ENCODE measurements at regions not wholly inside any gene's neighbourhood (a gene's known extent, or its start where the extent isn't known, plus 50 kb on each side); places are given as distances from the start of the nearest gene placed in this dataset.

DNA sequence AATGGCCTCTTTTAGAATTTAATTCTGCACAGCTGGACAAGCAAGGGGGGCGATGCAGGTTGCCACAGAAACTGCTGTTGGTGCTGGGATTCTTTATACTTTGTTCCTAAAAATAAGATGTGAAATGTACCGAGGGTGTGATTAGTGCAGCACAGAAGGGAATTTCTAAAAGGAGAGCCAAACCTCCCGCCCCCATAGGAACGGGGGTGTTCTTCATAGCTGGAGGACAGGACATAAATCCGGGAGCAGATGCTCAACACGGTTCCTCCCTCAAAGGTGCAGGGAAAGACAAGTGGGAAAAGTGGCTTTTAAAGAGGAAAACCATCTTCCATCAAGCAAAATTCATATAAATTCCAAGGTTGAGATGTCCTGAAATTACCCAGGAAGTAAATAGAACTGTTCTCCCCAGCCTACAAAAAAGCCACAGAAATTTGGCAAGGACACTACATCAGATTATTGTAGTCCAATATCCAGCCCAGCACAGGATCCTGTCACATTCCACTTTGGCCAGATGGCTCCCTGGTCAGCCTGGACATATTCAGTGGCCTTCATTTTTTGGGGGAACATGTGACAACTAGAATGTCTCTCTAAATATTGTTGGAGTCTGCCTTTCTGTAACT, 51.4 kb upstream of the TMX1 start:
- no peak for DNase-seq (ENCODE audit: low read depth)
- H3K4me3 ChIP-seq (ENCODE audit: low read depth, low read length): no peak overlapping the region
- TF ChIP-seq MYC (IDR thresholded peaks at IDR 0.05; ENCODE audit: low read depth, low read length) (no peak), POLR2A (IDR thresholded peaks at IDR 0.05; ENCODE audit: extremely low read depth, insufficient read length) (no peak)
- TF ChIP-seq, protein P1, sequence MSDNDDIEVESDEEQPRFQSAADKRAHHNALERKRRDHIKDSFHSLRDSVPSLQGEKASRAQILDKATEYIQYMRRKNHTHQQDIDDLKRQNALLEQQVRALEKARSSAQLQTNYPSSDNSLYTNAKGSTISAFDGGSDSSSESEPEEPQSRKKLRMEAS (IDR thresholded peaks at IDR 0.05; ENCODE audit: low read depth, low read length): no peak
- TF ChIP-seq, protein P2, sequence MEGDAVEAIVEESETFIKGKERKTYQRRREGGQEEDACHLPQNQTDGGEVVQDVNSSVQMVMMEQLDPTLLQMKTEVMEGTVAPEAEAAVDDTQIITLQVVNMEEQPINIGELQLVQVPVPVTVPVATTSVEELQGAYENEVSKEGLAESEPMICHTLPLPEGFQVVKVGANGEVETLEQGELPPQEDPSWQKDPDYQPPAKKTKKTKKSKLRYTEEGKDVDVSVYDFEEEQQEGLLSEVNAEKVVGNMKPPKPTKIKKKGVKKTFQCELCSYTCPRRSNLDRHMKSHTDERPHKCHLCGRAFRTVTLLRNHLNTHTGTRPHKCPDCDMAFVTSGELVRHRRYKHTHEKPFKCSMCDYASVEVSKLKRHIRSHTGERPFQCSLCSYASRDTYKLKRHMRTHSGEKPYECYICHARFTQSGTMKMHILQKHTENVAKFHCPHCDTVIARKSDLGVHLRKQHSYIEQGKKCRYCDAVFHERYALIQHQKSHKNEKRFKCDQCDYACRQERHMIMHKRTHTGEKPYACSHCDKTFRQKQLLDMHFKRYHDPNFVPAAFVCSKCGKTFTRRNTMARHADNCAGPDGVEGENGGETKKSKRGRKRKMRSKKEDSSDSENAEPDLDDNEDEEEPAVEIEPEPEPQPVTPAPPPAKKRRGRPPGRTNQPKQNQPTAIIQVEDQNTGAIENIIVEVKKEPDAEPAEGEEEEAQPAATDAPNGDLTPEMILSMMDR (IDR thresholded peaks at IDR 0.05; ENCODE audit: low read depth, low read length): no peak

DNA sequence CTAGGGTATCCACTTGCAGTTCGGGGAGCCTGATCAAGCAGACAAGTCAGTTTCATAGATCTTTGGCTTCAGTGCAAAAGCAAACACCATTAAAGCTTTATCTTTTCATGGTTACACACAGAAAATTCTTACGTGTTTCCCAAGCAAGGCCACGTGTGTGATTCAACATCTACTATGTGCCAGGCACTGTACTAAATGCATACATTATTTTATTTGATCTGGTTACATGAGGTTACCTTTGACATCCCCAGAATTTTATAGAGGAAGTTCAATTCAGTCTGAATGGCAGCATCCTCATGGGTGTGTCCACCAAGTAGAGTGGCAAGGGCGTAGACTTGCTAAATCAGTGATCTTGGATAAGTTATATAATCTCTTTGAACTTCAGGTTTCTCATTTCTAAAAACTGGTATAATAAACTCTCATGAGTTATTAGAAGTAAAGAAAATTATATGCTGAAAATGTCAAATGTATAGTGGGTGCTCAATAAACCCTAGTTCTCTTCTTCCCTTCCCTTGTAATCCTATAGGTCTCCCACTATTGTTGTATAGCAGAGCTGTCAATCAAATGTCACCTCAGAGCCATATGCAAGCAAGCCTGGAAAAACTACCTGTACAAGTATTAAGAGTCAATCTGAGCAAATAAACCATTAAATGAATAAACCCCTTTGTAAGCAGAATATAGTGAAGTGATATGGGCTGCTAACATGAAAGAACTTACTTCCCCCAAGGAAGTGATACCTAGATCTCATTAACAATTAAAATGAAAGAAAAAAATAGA, 50.3 kb upstream of the TMX1 start:
- DNase-seq (ENCODE audit: low read depth): no peak
- TF ChIP-seq, protein P1 (IDR thresholded peaks at IDR 0.05; ENCODE audit: low read depth, low read length): no peak
- TF ChIP-seq POLR2A (IDR thresholded peaks at IDR 0.05; ENCODE audit: extremely low read depth, insufficient read length): no peak
- no peak for TF ChIP-seq MYC (IDR thresholded peaks at IDR 0.05; ENCODE audit: low read depth, low read length)
- TF ChIP-seq, protein P2 (IDR thresholded peaks at IDR 0.05; ENCODE audit: low read depth, low read length): no peak
- no peak overlapping the region for H3K4me3 ChIP-seq (ENCODE audit: low read depth, low read length)
